PC-9 (cell line): ENCODE measurements at regions not wholly inside any gene's neighbourhood (a gene's known extent, or its start where the extent isn't known, plus 50 kb on each side); places are given as distances from the start of the nearest gene placed in this dataset.

Experiments used
- BruUV-seq: library from RNA; stranded (reverse); fragments of 400-500 nt; replicated peaks from 2 replicates; lab custom pipeline; 2021; lab: Mats Ljungman, UMichigan
- CTCF ChIA-PET: fragments of 300-600 bp; sonication (Branson Sonifier 250); formaldehyde crosslinking; loops from one replicate; lab custom pipeline; 2022; ENCODE audit warnings: antibody characterized with exemption; lab: Charles Lee
- POLR2A ChIA-PET: fragments of 300-600 bp; sonication (Branson Sonifier 250); formaldehyde crosslinking; loops from one replicate; lab custom pipeline; 2022; ENCODE audit warnings: antibody characterized with exemption; ENCODE audit not compliant: unreplicated experiment; lab: Charles Lee
- DNase-seq, 2 experiments: peaks; one replicate each; pipeline versions ENCODE4 v3.0.0 to v3.0.0-alpha.2; 2015 to 2022; ENCODE audit warnings: mixed read lengths in 1 of 2
- H2AFZ ChIP-seq: fragments of 200-600 bp; sonication (generic); 2 replicates; pipeline ENCODE4 v1.8.1; 2017; ENCODE audit warnings: antibody characterized with exemption
- H3F3A ChIP-seq: fragments of 200-600 bp; sonication (generic); 2 replicates; pipeline ENCODE4 v1.8.1; 2017; ENCODE audit warnings: antibody characterized with exemption, mild to moderate bottlenecking, low read depth; ENCODE audit not compliant: insufficient read depth
- H3K27ac ChIP-seq: fragments of 200-600 bp; sonication (generic); 2 replicates; pipeline ENCODE4 v1.6.1; 2016; ENCODE audit warnings: mixed run types
- H3K27me3 ChIP-seq: fragments of 200-600 bp; sonication (generic); 2 replicates; pipeline ENCODE4 v1.6.1; 2016; ENCODE audit warnings: low read depth, mixed run types; ENCODE audit not compliant: insufficient read depth
- H3K36me3 ChIP-seq: fragments of 200-600 bp; sonication (generic); 2 replicates; pipeline ENCODE4 v1.6.1; 2016; ENCODE audit warnings: low read depth, mixed run types
- H3K4me1 ChIP-seq: fragments of 200-600 bp; sonication (generic); replicated peaks from 2 replicates; pipeline ENCODE4 v1.6.1; 2016; ENCODE audit warnings: mixed run types; ENCODE audit not compliant: insufficient read depth
- H3K4me2 ChIP-seq: fragments of 200-600 bp; sonication (generic); 2 replicates; pipeline ENCODE4 v1.6.1; 2017; ENCODE audit warnings: mixed run types
- H3K4me3 ChIP-seq: fragments of 200-600 bp; sonication (generic); 2 replicates; pipeline ENCODE4 v1.6.1; 2016; ENCODE audit warnings: mixed run types
- H3K79me2 ChIP-seq: fragments of 200-600 bp; sonication (generic); 2 replicates; pipeline ENCODE4 v1.6.1; 2017; ENCODE audit warnings: low read depth, mixed run types
- H3K9me2 ChIP-seq: fragments of 200-600 bp; sonication (generic); 2 replicates; pipeline ENCODE4 v1.8.1; 2017; ENCODE audit warnings: mild to moderate bottlenecking; ENCODE audit not compliant: insufficient read depth
- H3K9me3 ChIP-seq: fragments of 200-600 bp; sonication (generic); 2 replicates; pipeline ENCODE4 v1.8.1; 2016; ENCODE audit warnings: low read depth; ENCODE audit not compliant: insufficient read depth
- H4K20me1 ChIP-seq: fragments of 200-600 bp; sonication (generic); 2 replicates; pipeline ENCODE4 v1.8.1; 2017; ENCODE audit not compliant: insufficient read depth
- CTCF ChIP-seq: fragments of 200-600 bp; sonication (generic); conservative IDR thresholded peaks from 2 replicates; pipeline ENCODE4 v1.6.1; 2017; ENCODE audit warnings: mixed run types, antibody characterized with exemption, mild to moderate bottlenecking, moderate library complexity
- EZH2 ChIP-seq: fragments of 200-600 bp; sonication (generic); IDR thresholded peaks from 2 replicates; pipeline ENCODE4 v1.8.0; 2017; ENCODE audit warnings: antibody characterized with exemption, low read depth
- intact Hi-C: fragments of 100-400 bp; cut with micrococcal nuclease; formaldehyde crosslinking; loops from one replicate; pipeline ENCODE4 v1.10.0; 2022; ENCODE audit not compliant: unreplicated experiment

- no peak for TF ChIP-seq CTCF
- TF ChIP-seq EZH2 = no peak
- no peaks in the 10 kb centered on the region for H3K4me1 ChIP-seq
- no TSS peak for BruUV-seq
- H3K4me2 ChIP-seq = no peak overlapping the region
- H3K9me2 ChIP-seq = no peaks in the 10 kb centered on the region
- ChIA-PET POLR2A (no interaction called here), CTCF (no interaction called here)
- H3K79me2 ChIP-seq = no peaks in the 10 kb centered on the region
- intact Hi-C loops = no loop called here
- no peak for DNase-seq
- H3K27ac ChIP-seq = no peak overlapping the region
- no peaks in the 10 kb centered on the region for H3K36me3 ChIP-seq
- no peaks in the 10 kb centered on the region for H3K9me3 ChIP-seq
- H2AFZ ChIP-seq = no peak overlapping the region
- no peaks in the 10 kb centered on the region for H4K20me1 ChIP-seq
- peaks cover 31% of the 10 kb centered on the region; the same call in 1 of the 2 replicates for H3K27me3 ChIP-seq
- no peaks in the 10 kb centered on the region for H3F3A ChIP-seq
- H3K4me3 ChIP-seq = no peak overlapping the region
Measured at GRCh38 chr5:4363045-4363444, 767.4 kb downstream of the IRX1 start.

- Histone ChIP-seq H3K4me3 (no peak overlapping the region), H2AFZ (no peak overlapping the region), H3K4me1 (no peaks in the 10 kb centered on the region), H3K9me2 (no peaks in the 10 kb centered on the region), H3K79me2 (no peaks in the 10 kb centered on the region), H4K20me1 (no peaks in the 10 kb centered on the region), H3K36me3 (no peaks in the 10 kb centered on the region), H3K27me3 (peaks cover 45% of the 10 kb centered on the region), H3K27ac (no peak overlapping the region), H3K9me3 (no peaks in the 10 kb centered on the region), H3K4me2 (no peak overlapping the region), H3F3A (no peaks in the 10 kb centered on the region)
- no peak for DNase-seq
- no TSS peak for BruUV-seq
- POLR2A ChIA-PET = no interaction called here
- CTCF ChIA-PET = no interaction called here
- TF ChIP-seq CTCF (no peak), EZH2 (no peak)
- intact Hi-C loops = no loop called here
Measured at GRCh38 chr5:4366628-4367027, 771.0 kb downstream of the IRX1 start.

- no peaks in the 10 kb centered on the region for H3K9me3 ChIP-seq
- H3K36me3 ChIP-seq = no peaks in the 10 kb centered on the region
- H2AFZ ChIP-seq = no peak overlapping the region
- intact Hi-C loops = no loop called here
- no TSS peak for BruUV-seq
- H3K4me3 ChIP-seq = no peak overlapping the region
- no peak for TF ChIP-seq CTCF
- TF ChIP-seq EZH2 = no peak
- H3K27me3 ChIP-seq = peaks cover 28% of the 10 kb centered on the region
- H3K4me1 ChIP-seq = no peaks in the 10 kb centered on the region
- DNase-seq = no peak
- H3K79me2 ChIP-seq = no peaks in the 10 kb centered on the region
- no peaks in the 10 kb centered on the region for H4K20me1 ChIP-seq
- ChIA-PET CTCF (no interaction called here), POLR2A (no interaction called here)
- no peak overlapping the region for H3K27ac ChIP-seq
- H3K9me2 ChIP-seq = no peaks in the 10 kb centered on the region
- no peaks in the 10 kb centered on the region for H3F3A ChIP-seq
- H3K4me2 ChIP-seq = no peak overlapping the region
Measured at GRCh38 chr5:4370218-4370617, 769.9 kb upstream of the ADAMTS16 start.
